ENCODE measurements at regions not wholly inside any gene's neighbourhood (a gene's known extent, or its start where the extent isn't known, plus 50 kb on each side); places are given as distances from the start of the nearest gene placed in this dataset.
A peak's percentile ranks its signal among the peaks of the same experiment; 100 is the strongest.
"Not testable (repeated sequence)": the region's sequence is repeated elsewhere in the genome, so short reads cannot be mapped to it uniquely, and the experiment has no call there.

GRCh38 chr12:78371284-78371683 lies 493.3 kb upstream of the SYT1 start:
- no peak overlapping the region for H3K4me3 ChIP-seq (ENCODE audit: low read length)
- DNase-seq (ENCODE audit: low read depth), result no peak
- TF ChIP-seq CTCF (IDR thresholded peaks at IDR 0.05; ENCODE audit: insufficient read depth, low read depth, low read length, missing control alignments), result no peak

GRCh38 chr12:78375461-78375860 lies 489.1 kb upstream of the SYT1 start:
- no peak overlapping the region for H3K4me3 ChIP-seq (ENCODE audit: low read length)
- no peak for DNase-seq (ENCODE audit: low read depth)
- TF ChIP-seq CTCF (IDR thresholded peaks at IDR 0.05; ENCODE audit: insufficient read depth, low read depth, low read length, missing control alignments), result no peak

- H3K4me3 ChIP-seq (ENCODE audit: low read length), result no peak overlapping the region
- no peak for DNase-seq (ENCODE audit: low read depth)
- no peak for TF ChIP-seq CTCF (IDR thresholded peaks at IDR 0.05; ENCODE audit: insufficient read depth, low read depth, low read length, missing control alignments)
Observed at GRCh38 chr12:78376257-78376656, 488.3 kb upstream of the SYT1 start.

GRCh38 chr12:78379065-78379464 lies 485.5 kb upstream of the SYT1 start:
- not testable (repeated sequence) for H3K4me3 ChIP-seq (ENCODE audit: low read length); DNase-seq (ENCODE audit: low read depth)

- H3K4me3 ChIP-seq (ENCODE audit: low read length), result no peak overlapping the region
- TF ChIP-seq CTCF (IDR thresholded peaks at IDR 0.05; ENCODE audit: insufficient read depth, low read depth, low read length, missing control alignments), result no peak
- peak; percentile 36 for DNase-seq (ENCODE audit: low read depth)
Observed at GRCh38 chr12:78383414-78383813, 481.2 kb upstream of the SYT1 start.

GRCh38 chr12:78384541-78384940 lies 480.0 kb upstream of the SYT1 start:
- no peak for TF ChIP-seq CTCF (IDR thresholded peaks at IDR 0.05; ENCODE audit: insufficient read depth, low read depth, low read length, missing control alignments)
- no peak for DNase-seq (ENCODE audit: low read depth)
- no peak overlapping the region for H3K4me3 ChIP-seq (ENCODE audit: low read length)

- TF ChIP-seq CTCF (IDR thresholded peaks at IDR 0.05; ENCODE audit: insufficient read depth, low read depth, low read length, missing control alignments), result no peak
- H3K4me3 ChIP-seq (ENCODE audit: low read length), result no peak overlapping the region
- DNase-seq (ENCODE audit: low read depth), result peak; percentile 53
Observed at GRCh38 chr12:78385541-78385940, 479.0 kb upstream of the SYT1 start.

- no peak for DNase-seq (ENCODE audit: low read depth)
Observed at GRCh38 chr12:78386871-78387270, 477.7 kb upstream of the SYT1 start.

More at GRCh38 chr12:78386871-78387270, 477.7 kb upstream of the SYT1 start:
- H3K4me3 ChIP-seq (ENCODE audit: low read length), result no peak overlapping the region
- TF ChIP-seq CTCF (IDR thresholded peaks at IDR 0.05; ENCODE audit: insufficient read depth, low read depth, low read length, missing control alignments), result no peak

Measured in epithelial cell of esophagus (primary cell).